Prostate gland (tissue), 2 donors: ENCODE measurements at regions not wholly inside any gene's neighbourhood (a gene's known extent, or its start where the extent isn't known, plus 50 kb on each side); places are given as distances from the start of the nearest gene placed in this dataset.

ENCODE experiments used
- CTCF ChIP-seq, 4 experiments: fragments of 200-600 bp in 2 of 4; fragments of 450-650 bp in 2 of 4; sonication (generic) in 2 of 4; IDR thresholded peaks; 1 replicate in 3 of 4; 2 replicates in 1 of 4; pipeline ENCODE4 v1.5.1; 2016 to 2019; ENCODE audit warnings: antibody characterized with exemption in 4 of 4, mild to moderate bottlenecking in 2 of 4, moderate library complexity in 2 of 4
- POLR2A ChIP-seq: fragments of 450-650 bp; IDR thresholded peaks from one replicate; pipeline ENCODE4 v1.6.1; 2016; ENCODE audit warnings: antibody characterized with exemption, mild to moderate bottlenecking

- no peak for TF ChIP-seq CTCF (IDR thresholded peaks at IDR 0.05)
- no peak for TF ChIP-seq POLR2A
Measured at GRCh38 chr22:23466351-23466750, 113.7 kb downstream of the IGLL1 start.
